ENCODE measurements at regions not wholly inside any gene's neighbourhood (a gene's known extent, or its start where the extent isn't known, plus 50 kb on each side); places are given as distances from the start of the nearest gene placed in this dataset.

GRCh38 chr5:74342948-74343682, 297.4 kb downstream of the ENC1 start:
- no peak for DNase-seq (ENCODE audit: low spot score)

GRCh38 chr5:74342182-74342581, 298.3 kb downstream of the ENC1 start:
- no peak for DNase-seq (ENCODE audit: low spot score)

- DNase-seq (ENCODE audit: low spot score), result no peak
Observed at GRCh38 chr5:74341221-74341620, 299.3 kb downstream of the ENC1 start.

- no peak for DNase-seq (ENCODE audit: low spot score)
Observed at GRCh38 chr5:74340476-74340875, 300.1 kb downstream of the ENC1 start.

- DNase-seq (ENCODE audit: low spot score), result no peak
Observed at GRCh38 chr5:74337984-74338310, 302.6 kb downstream of the ENC1 start.

- DNase-seq (ENCODE audit: low spot score), result no peak
Observed at GRCh38 chr5:74337254-74337983, 303.1 kb downstream of the ENC1 start.

- DNase-seq (ENCODE audit: low spot score), result no peak
Observed at GRCh38 chr5:74336297-74336696, 304.2 kb downstream of the ENC1 start.

- DNase-seq (ENCODE audit: low spot score), result no peak
Observed at GRCh38 chr5:74334762-74335384, 305.7 kb downstream of the ENC1 start.

- DNase-seq (ENCODE audit: low spot score), result no peak
Observed at GRCh38 chr5:74334062-74334761, 306.3 kb downstream of the ENC1 start.

GRCh38 chr5:74333430-74333829, 307.1 kb downstream of the ENC1 start:
- no peak for DNase-seq (ENCODE audit: low spot score)

- no peak for DNase-seq (ENCODE audit: low spot score)
Observed at GRCh38 chr5:74332682-74333081, 307.8 kb downstream of the ENC1 start.

GRCh38 chr5:74332006-74332405, 308.5 kb downstream of the ENC1 start:
- DNase-seq (ENCODE audit: low spot score), result no peak

- DNase-seq (ENCODE audit: low spot score), result no peak
Observed at GRCh38 chr5:74328221-74328630, 312.3 kb downstream of the ENC1 start.

GRCh38 chr5:74327339-74327685, 313.2 kb downstream of the ENC1 start:
- no peak for DNase-seq (ENCODE audit: low spot score)

- no peak for DNase-seq (ENCODE audit: low spot score)
Observed at GRCh38 chr5:74326571-74327338, 313.8 kb downstream of the ENC1 start.

- DNase-seq (ENCODE audit: low spot score), result no peak
Observed at GRCh38 chr5:74325866-74326265, 314.7 kb downstream of the ENC1 start.

- DNase-seq (ENCODE audit: low spot score), result no peak
Observed at GRCh38 chr5:74324556-74324955, 316.0 kb downstream of the ENC1 start.

GRCh38 chr5:74322944-74323343, 317.6 kb downstream of the ENC1 start:
- DNase-seq (ENCODE audit: low spot score), result no peak

- no peak for DNase-seq (ENCODE audit: low spot score)
Observed at GRCh38 chr5:74322191-74322590, 318.3 kb downstream of the ENC1 start.

- no peak for DNase-seq (ENCODE audit: low spot score)
Observed at GRCh38 chr5:74321326-74321725, 319.2 kb downstream of the ENC1 start.

GRCh38 chr5:74320526-74320925, 320.0 kb downstream of the ENC1 start:
- DNase-seq (ENCODE audit: low spot score), result no peak

- DNase-seq (ENCODE audit: low spot score), result no peak
Observed at GRCh38 chr5:74319076-74319475, 321.5 kb downstream of the ENC1 start.
